ENCODE measurements at regions not wholly inside any gene's neighbourhood (a gene's known extent, or its start where the extent isn't known, plus 50 kb on each side); places are given as distances from the start of the nearest gene placed in this dataset.

DNA sequence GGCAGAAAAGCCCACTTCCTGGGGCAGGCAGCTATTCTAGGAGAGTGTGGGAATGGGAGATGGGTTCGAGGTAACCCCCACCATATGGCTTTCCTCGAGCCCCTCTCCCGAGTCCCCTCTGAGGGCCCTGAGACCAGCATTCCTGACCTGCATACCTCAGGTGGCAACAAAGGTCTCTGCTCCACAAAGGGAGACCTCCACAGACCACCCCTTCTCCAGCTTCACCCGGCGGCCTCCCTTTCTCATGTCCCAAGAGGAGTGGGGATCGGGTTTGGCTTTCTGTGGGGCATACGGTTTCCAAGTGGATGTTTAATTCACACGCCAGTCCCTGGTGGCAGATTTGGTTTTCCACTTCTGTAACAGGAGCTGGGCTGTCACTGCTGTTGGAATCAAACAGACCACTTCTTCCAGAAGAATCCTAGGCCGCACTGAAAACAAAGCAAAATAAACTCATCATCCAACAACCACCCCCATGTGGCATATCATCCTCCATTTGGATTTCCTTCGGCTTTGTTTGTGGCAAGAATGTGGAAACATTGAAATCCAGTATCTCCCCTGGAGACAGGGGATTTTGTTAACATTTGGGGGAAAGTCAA is 83.2 kb downstream of the DLL1 start:
- Histone ChIP-seq H3K4me3 (ENCODE audit: low read depth in 1 of 5, low read length in 5 of 5) (no peak overlapping the region), H3K36me3 (ENCODE audit: control insufficient read depth in 5 of 5, insufficient read depth in 5 of 5, low read length in 5 of 5) (no peaks in the 10 kb centered on the region), H3K27me3 (ENCODE audit: control insufficient read depth in 5 of 5, insufficient read depth in 4 of 5, low read length in 5 of 5) (peaks cover 12 to 31% (median 20%) of the 10 kb centered on the region in 5 donors), H3K9ac (ENCODE audit: low read length in 5 of 5) (no peak overlapping the region), H3K9me3 (ENCODE audit: control insufficient read depth in 5 of 5, low read length in 5 of 5) (peaks cover 0 to 2% (median 0%) of the 10 kb centered on the region in 5 donors), H3K4me1 (ENCODE audit: control insufficient read depth in 5 of 5, insufficient read depth in 5 of 5, low read length in 5 of 5) (peaks cover 0 to 1% (median 0%) of the 10 kb centered on the region in 5 donors), H3K27ac (ENCODE audit: low read depth, low read length) (no peak overlapping the region)

DNA sequence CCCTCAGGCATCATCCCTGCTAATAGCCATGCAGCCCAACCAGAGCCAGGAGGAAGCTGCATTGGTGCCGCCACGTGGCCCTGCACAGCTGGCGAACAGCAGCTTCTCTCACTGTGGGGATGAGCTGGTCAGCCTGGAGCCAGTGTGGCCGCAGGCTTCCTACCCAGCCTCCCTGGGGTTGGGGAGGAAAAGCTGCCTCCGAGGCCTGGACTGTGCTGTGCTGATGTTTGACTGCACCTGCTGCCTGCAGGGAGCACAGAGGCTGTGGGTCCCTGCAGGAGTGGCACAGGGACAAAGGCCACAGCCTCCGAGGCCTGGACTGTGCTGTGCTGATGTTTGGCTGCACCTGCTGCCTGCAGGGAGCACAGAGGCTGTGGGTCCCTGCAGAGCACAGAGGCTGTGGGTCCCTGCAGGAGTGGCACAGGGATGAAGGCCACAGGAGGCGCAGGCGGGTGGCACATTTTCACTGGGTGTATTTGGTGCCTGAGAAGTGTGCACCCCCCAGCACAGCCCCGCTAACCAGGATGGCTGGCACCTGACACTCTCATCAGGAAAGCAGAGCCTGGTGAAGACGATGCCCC is 83.9 kb downstream of the DLL1 start:
- Histone ChIP-seq H3K4me1 (ENCODE audit: control insufficient read depth in 5 of 5, insufficient read depth in 5 of 5, low read length in 5 of 5) (peaks cover 0 to 1% (median 0%) of the 10 kb centered on the region in 5 donors), H3K9ac (ENCODE audit: low read length in 5 of 5) (no peak overlapping the region), H3K9me3 (ENCODE audit: control insufficient read depth in 5 of 5, low read length in 5 of 5) (peaks cover 0 to 2% (median 0%) of the 10 kb centered on the region in 5 donors), H3K27me3 (ENCODE audit: control insufficient read depth in 5 of 5, insufficient read depth in 4 of 5, low read length in 5 of 5) (peaks cover 12 to 27% (median 20%) of the 10 kb centered on the region in 5 donors), H3K4me3 (ENCODE audit: low read depth in 1 of 5, low read length in 5 of 5) (no peak overlapping the region), H3K27ac (ENCODE audit: low read depth, low read length) (no peak overlapping the region), H3K36me3 (ENCODE audit: control insufficient read depth in 5 of 5, insufficient read depth in 5 of 5, low read length in 5 of 5) (no peaks in the 10 kb centered on the region)

GRCh38 chr6:170206317-170206621 is 84.6 kb downstream of the DLL1 start:
- Histone ChIP-seq H3K9me3 (ENCODE audit: control insufficient read depth in 5 of 5, low read length in 5 of 5) (peaks cover 0 to 2% (median 0%) of the 10 kb centered on the region in 5 donors), H3K4me3 (ENCODE audit: low read depth in 1 of 5, low read length in 5 of 5) (no peak overlapping the region), H3K27me3 (ENCODE audit: control insufficient read depth in 5 of 5, insufficient read depth in 4 of 5, low read length in 5 of 5) (peaks cover 12 to 23% (median 16%) of the 10 kb centered on the region in 5 donors), H3K36me3 (ENCODE audit: control insufficient read depth in 5 of 5, insufficient read depth in 5 of 5, low read length in 5 of 5) (no peaks in the 10 kb centered on the region), H3K9ac (ENCODE audit: low read length in 5 of 5) (no peak overlapping the region), H3K27ac (ENCODE audit: low read depth, low read length) (no peak overlapping the region), H3K4me1 (ENCODE audit: control insufficient read depth in 5 of 5, insufficient read depth in 5 of 5, low read length in 5 of 5) (peaks cover 0 to 1% (median 0%) of the 10 kb centered on the region in 5 donors)

GRCh38 chr6:170205534-170206316 is 85.2 kb downstream of the DLL1 start:
- no peaks in the 10 kb centered on the region for H3K36me3 ChIP-seq (ENCODE audit: control insufficient read depth in 5 of 5, insufficient read depth in 5 of 5, low read length in 5 of 5)
- H3K4me1 ChIP-seq (ENCODE audit: control insufficient read depth in 5 of 5, insufficient read depth in 5 of 5, low read length in 5 of 5) = peaks cover 0 to 1% (median 0%) of the 10 kb centered on the region in 5 donors
- no peak overlapping the region for H3K4me3 ChIP-seq (ENCODE audit: low read depth in 1 of 5, low read length in 5 of 5)
- no peak overlapping the region for H3K9ac ChIP-seq (ENCODE audit: low read length in 5 of 5)
- H3K27me3 ChIP-seq (ENCODE audit: control insufficient read depth in 5 of 5, insufficient read depth in 4 of 5, low read length in 5 of 5) = peaks cover 12 to 20% (median 15%) of the 10 kb centered on the region in 5 donors
- H3K9me3 ChIP-seq (ENCODE audit: control insufficient read depth in 5 of 5, low read length in 5 of 5) = peaks cover 0 to 2% (median 0%) of the 10 kb centered on the region in 5 donors
- H3K27ac ChIP-seq (ENCODE audit: low read depth, low read length) = no peak overlapping the region

DNA sequence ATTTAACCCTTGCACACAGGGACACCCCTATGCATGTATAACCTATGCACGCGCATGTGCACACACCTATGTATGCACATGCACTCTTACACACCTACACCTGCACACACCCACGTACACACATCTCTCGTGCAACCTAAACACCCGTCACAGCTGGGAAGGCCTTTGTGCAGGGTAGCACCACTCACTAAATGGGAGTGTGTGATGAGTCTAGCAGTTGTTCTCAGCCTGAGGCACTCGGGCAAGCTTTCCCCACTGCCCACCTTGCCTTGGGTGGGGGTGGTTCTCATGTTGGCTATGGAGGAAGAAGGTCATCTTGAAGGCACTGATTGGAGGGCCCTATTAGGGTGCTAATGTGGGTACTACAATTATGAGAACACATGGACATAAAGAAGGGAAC is 85.8 kb downstream of the DLL1 start:
- H3K36me3 ChIP-seq (ENCODE audit: control insufficient read depth in 5 of 5, insufficient read depth in 5 of 5, low read length in 5 of 5) = no peaks in the 10 kb centered on the region
- no peak overlapping the region for H3K9ac ChIP-seq (ENCODE audit: low read length in 5 of 5)
- H3K27ac ChIP-seq (ENCODE audit: low read depth, low read length) = no peak overlapping the region
- peaks cover 0 to 2% (median 0%) of the 10 kb centered on the region in 5 donors for H3K9me3 ChIP-seq (ENCODE audit: control insufficient read depth in 5 of 5, low read length in 5 of 5)
- no peak overlapping the region for H3K4me3 ChIP-seq (ENCODE audit: low read depth in 1 of 5, low read length in 5 of 5)
- H3K4me1 ChIP-seq (ENCODE audit: control insufficient read depth in 5 of 5, insufficient read depth in 5 of 5, low read length in 5 of 5) = peaks cover 0 to 3% (median 0%) of the 10 kb centered on the region in 5 donors
- peaks cover 12 to 19% (median 15%) of the 10 kb centered on the region in 5 donors for H3K27me3 ChIP-seq (ENCODE audit: control insufficient read depth in 5 of 5, insufficient read depth in 4 of 5, low read length in 5 of 5)

DNA sequence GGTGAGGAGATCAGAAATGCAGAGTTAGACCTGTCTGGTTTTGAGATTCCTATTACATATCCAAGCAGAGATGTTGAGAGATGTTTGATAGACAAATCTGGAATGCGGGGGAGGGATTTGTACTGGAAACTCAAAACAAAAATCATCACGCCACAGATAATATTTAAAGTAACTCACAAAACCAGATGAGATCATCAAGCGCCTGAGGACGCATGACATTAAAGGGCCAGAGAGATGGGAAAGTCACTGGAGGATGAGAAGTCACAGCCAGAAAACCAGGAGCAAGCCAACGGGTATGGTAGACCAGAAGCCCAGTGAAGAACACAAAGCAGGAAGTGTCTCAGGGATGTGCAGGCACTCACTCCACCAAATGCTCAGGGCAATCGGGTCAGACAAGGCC is 87.7 kb downstream of the DLL1 start:
- no peaks in the 10 kb centered on the region for H3K36me3 ChIP-seq (ENCODE audit: control insufficient read depth in 5 of 5, insufficient read depth in 5 of 5, low read length in 5 of 5)
- H3K27ac ChIP-seq (ENCODE audit: low read depth, low read length) = no peak overlapping the region
- H3K9ac ChIP-seq (ENCODE audit: low read length in 5 of 5) = no peak overlapping the region
- H3K4me1 ChIP-seq (ENCODE audit: control insufficient read depth in 5 of 5, insufficient read depth in 5 of 5, low read length in 5 of 5) = peaks cover 0 to 8% (median 0%) of the 10 kb centered on the region in 5 donors
- H3K27me3 ChIP-seq (ENCODE audit: control insufficient read depth in 5 of 5, insufficient read depth in 4 of 5, low read length in 5 of 5) = peaks cover 0 to 8% (median 2%) of the 10 kb centered on the region in 5 donors
- peaks cover 0 to 2% (median 0%) of the 10 kb centered on the region in 5 donors for H3K9me3 ChIP-seq (ENCODE audit: control insufficient read depth in 5 of 5, low read length in 5 of 5)
- no peak overlapping the region for H3K4me3 ChIP-seq (ENCODE audit: low read depth in 1 of 5, low read length in 5 of 5)

GRCh38 chr6:170202416-170203135 is 88.3 kb downstream of the DLL1 start:
- Histone ChIP-seq H3K4me3 (ENCODE audit: low read depth in 1 of 5, low read length in 5 of 5) (no peak overlapping the region), H3K27me3 (ENCODE audit: control insufficient read depth in 5 of 5, insufficient read depth in 4 of 5, low read length in 5 of 5) (peaks cover 0 to 6% (median 0%) of the 10 kb centered on the region in 5 donors), H3K36me3 (ENCODE audit: control insufficient read depth in 5 of 5, insufficient read depth in 5 of 5, low read length in 5 of 5) (no peaks in the 10 kb centered on the region), H3K27ac (ENCODE audit: low read depth, low read length) (no peak overlapping the region), H3K9ac (ENCODE audit: low read length in 5 of 5) (no peak overlapping the region), H3K4me1 (ENCODE audit: control insufficient read depth in 5 of 5, insufficient read depth in 5 of 5, low read length in 5 of 5) (peaks cover 0 to 8% (median 0%) of the 10 kb centered on the region in 5 donors), H3K9me3 (ENCODE audit: control insufficient read depth in 5 of 5, low read length in 5 of 5) (peaks cover 0 to 2% (median 0%) of the 10 kb centered on the region in 5 donors)

GRCh38 chr6:170201361-170201760 is 89.5 kb downstream of the DLL1 start:
- H3K27me3 ChIP-seq (ENCODE audit: control insufficient read depth in 5 of 5, insufficient read depth in 4 of 5, low read length in 5 of 5) = peaks cover 0 to 3% (median 0%) of the 10 kb centered on the region in 5 donors
- no peak overlapping the region for H3K4me3 ChIP-seq (ENCODE audit: low read depth in 1 of 5, low read length in 5 of 5)
- peaks cover 0 to 2% (median 0%) of the 10 kb centered on the region in 5 donors for H3K9me3 ChIP-seq (ENCODE audit: control insufficient read depth in 5 of 5, low read length in 5 of 5)
- no peak overlapping the region for H3K9ac ChIP-seq (ENCODE audit: low read length in 5 of 5)
- H3K27ac ChIP-seq (ENCODE audit: low read depth, low read length) = no peak overlapping the region
- H3K36me3 ChIP-seq (ENCODE audit: control insufficient read depth in 5 of 5, insufficient read depth in 5 of 5, low read length in 5 of 5) = no peaks in the 10 kb centered on the region
- peaks cover 0 to 8% (median 0%) of the 10 kb centered on the region in 5 donors for H3K4me1 ChIP-seq (ENCODE audit: control insufficient read depth in 5 of 5, insufficient read depth in 5 of 5, low read length in 5 of 5)

GRCh38 chr6:170200458-170200891 is 90.4 kb downstream of the DLL1 start:
- H3K36me3 ChIP-seq (ENCODE audit: control insufficient read depth in 5 of 5, insufficient read depth in 5 of 5, low read length in 5 of 5) = no peaks in the 10 kb centered on the region
- H3K4me3 ChIP-seq (ENCODE audit: low read depth in 1 of 5, low read length in 5 of 5) = no peak overlapping the region
- H3K9me3 ChIP-seq (ENCODE audit: control insufficient read depth in 5 of 5, low read length in 5 of 5) = peaks cover under 1 to 7% (median 5%) of the 10 kb centered on the region in 5 donors
- H3K4me1 ChIP-seq (ENCODE audit: control insufficient read depth in 5 of 5, insufficient read depth in 5 of 5, low read length in 5 of 5) = peaks cover 0 to 8% (median 0%) of the 10 kb centered on the region in 5 donors
- no peak overlapping the region for H3K9ac ChIP-seq (ENCODE audit: low read length in 5 of 5)
- peaks cover 0 to 3% (median 0%) of the 10 kb centered on the region in 5 donors for H3K27me3 ChIP-seq (ENCODE audit: control insufficient read depth in 5 of 5, insufficient read depth in 4 of 5, low read length in 5 of 5)
- H3K27ac ChIP-seq (ENCODE audit: low read depth, low read length) = no peak overlapping the region
